ENCODE measurements at regions not wholly inside any gene's neighbourhood (a gene's known extent, or its start where the extent isn't known, plus 50 kb on each side); places are given as distances from the start of the nearest gene placed in this dataset.

GRCh38 chr6:88545991-88546390 lies 379.8 kb upstream of the CNR1 start:
- Mint-ChIP-seq H3K36me3 (ENCODE audit: insufficient read depth, unreplicated experiment) (no peaks in the 10 kb centered on the region), H3K27me3 (ENCODE audit: insufficient read depth, unreplicated experiment) (no peaks in the 10 kb centered on the region), H3K4me1 (ENCODE audit: insufficient read depth, unreplicated experiment) (no peaks in the 10 kb centered on the region), H3K27ac (ENCODE audit: low read depth, unreplicated experiment) (no peak overlapping the region), H3K9me3 (ENCODE audit: unreplicated experiment) (no peaks in the 10 kb centered on the region), H3K4me3 (ENCODE audit: unreplicated experiment) (no peak overlapping the region)
- BruUV-seq (replicated peaks), result no TSS peak
- intact Hi-C loops (cut with micrococcal nuclease), result no loop called here
- no peak for TF ChIP-seq CTCF (IDR thresholded peaks at IDR 0.05; ENCODE audit: unreplicated experiment)
- ChIA-PET CTCF (interaction anchor here (0.6 kb wide), 1 partner anchor 715 kb away, joined by 3 read pairs; no protein-coding TSS in a partner anchor), POLR2A (no interaction called here)
- no peak for DNase-seq (ENCODE audit: unreplicated experiment)

- intact Hi-C loops (cut with micrococcal nuclease), result no loop called here
- no peak overlapping the region for H3K4me3 Mint-ChIP-seq (ENCODE audit: unreplicated experiment)
- no peak for TF ChIP-seq CTCF (IDR thresholded peaks at IDR 0.05; ENCODE audit: unreplicated experiment)
- ChIA-PET CTCF (interaction anchor here (0.6 kb wide), 1 partner anchor 65 kb away, joined by 3 read pairs; no protein-coding TSS in a partner anchor), POLR2A (no interaction called here)
- BruUV-seq (replicated peaks), result no TSS peak
- no peak overlapping the region for H3K27ac Mint-ChIP-seq (ENCODE audit: low read depth, unreplicated experiment)
- no peaks in the 10 kb centered on the region for H3K9me3 Mint-ChIP-seq (ENCODE audit: unreplicated experiment)
- H3K36me3 Mint-ChIP-seq (ENCODE audit: insufficient read depth, unreplicated experiment), result no peaks in the 10 kb centered on the region
- peaks cover 5% of the 10 kb centered on the region for H3K27me3 Mint-ChIP-seq (ENCODE audit: insufficient read depth, unreplicated experiment)
- no peak for DNase-seq (ENCODE audit: unreplicated experiment)
- H3K4me1 Mint-ChIP-seq (ENCODE audit: insufficient read depth, unreplicated experiment), result no peaks in the 10 kb centered on the region
Observed at GRCh38 chr6:88544986-88545612, 379.0 kb upstream of the CNR1 start.

- Mint-ChIP-seq H3K27ac (ENCODE audit: low read depth, unreplicated experiment) (no peak overlapping the region), H3K27me3 (ENCODE audit: insufficient read depth, unreplicated experiment) (peaks cover 63% of the 10 kb centered on the region), H3K36me3 (ENCODE audit: insufficient read depth, unreplicated experiment) (no peaks in the 10 kb centered on the region), H3K4me3 (ENCODE audit: unreplicated experiment) (no peak overlapping the region), H3K9me3 (ENCODE audit: unreplicated experiment) (no peaks in the 10 kb centered on the region), H3K4me1 (ENCODE audit: insufficient read depth, unreplicated experiment) (no peaks in the 10 kb centered on the region)
- ChIA-PET CTCF (interaction anchor here (0.6 to 0.9 kb wide), 2 partner anchors 45 to 707 kb away, joined by 3 to 4 read pairs; no protein-coding TSS in a partner anchor), POLR2A (no interaction called here)
- intact Hi-C loops (cut with micrococcal nuclease), result no loop called here
- BruUV-seq (replicated peaks), result no TSS peak
- TF ChIP-seq CTCF (IDR thresholded peaks at IDR 0.05; ENCODE audit: unreplicated experiment), result no peak
- no peak for DNase-seq (ENCODE audit: unreplicated experiment)
Observed at GRCh38 chr6:88539295-88539764, 373.2 kb upstream of the CNR1 start.

- no TSS peak for BruUV-seq (replicated peaks)
- intact Hi-C loops (cut with micrococcal nuclease), result no loop called here
- no peak overlapping the region for H3K27ac Mint-ChIP-seq (ENCODE audit: low read depth, unreplicated experiment)
- H3K4me1 Mint-ChIP-seq (ENCODE audit: insufficient read depth, unreplicated experiment), result no peaks in the 10 kb centered on the region
- H3K27me3 Mint-ChIP-seq (ENCODE audit: insufficient read depth, unreplicated experiment), result peaks cover 68% of the 10 kb centered on the region
- no peak overlapping the region for H3K4me3 Mint-ChIP-seq (ENCODE audit: unreplicated experiment)
- no peak for DNase-seq (ENCODE audit: unreplicated experiment)
- POLR2A ChIA-PET, result no interaction called here
- CTCF ChIA-PET, result interaction anchor here (0.9 kb wide), 1 partner anchor 706 kb away, joined by 4 read pairs; no protein-coding TSS in a partner anchor
- no peak for TF ChIP-seq CTCF (IDR thresholded peaks at IDR 0.05; ENCODE audit: unreplicated experiment)
- no peaks in the 10 kb centered on the region for H3K36me3 Mint-ChIP-seq (ENCODE audit: insufficient read depth, unreplicated experiment)
- no peaks in the 10 kb centered on the region for H3K9me3 Mint-ChIP-seq (ENCODE audit: unreplicated experiment)
Observed at GRCh38 chr6:88538840-88539239, 372.7 kb upstream of the CNR1 start.
